Nephron (organoid): ENCODE measurements at regions not wholly inside any gene's neighbourhood (a gene's known extent, or its start where the extent isn't known, plus 50 kb on each side); places are given as distances from the start of the nearest gene placed in this dataset.
A peak's percentile ranks its signal among the peaks of the same experiment; 100 is the strongest.

Experiments used
- H3K27ac Mint-ChIP-seq, 3 experiments: 2 replicates each; pipeline ENCODE4 v1.8.0; 2020; ENCODE audit warnings: mixed read lengths in 3 of 3, mild to moderate bottlenecking in 2 of 3, moderate library complexity in 1 of 3
- H3K27me3 Mint-ChIP-seq: 2 replicates; pipeline ENCODE4 v1.8.0; 2021; ENCODE audit warnings: low read depth, mild to moderate bottlenecking, moderate library complexity, mixed read lengths
- H3K36me3 Mint-ChIP-seq: 2 replicates; pipeline ENCODE4 v1.8.0; 2020; ENCODE audit warnings: low read depth, mixed read lengths
- H3K4me1 Mint-ChIP-seq: 2 replicates; pipeline ENCODE4 v1.8.0; 2020; ENCODE audit warnings: mixed read lengths
- H3K4me3 Mint-ChIP-seq, 3 experiments: 2 replicates each; pipeline ENCODE4 v1.8.0; 2020; ENCODE audit warnings: mild to moderate bottlenecking in 3 of 3, mixed read lengths in 3 of 3, moderate library complexity in 2 of 3
- H3K9me3 Mint-ChIP-seq: 2 replicates; pipeline ENCODE4 v1.8.0; 2020; ENCODE audit warnings: mixed read lengths
- TF ChIP-seq, protein P1 (sequence below), 3 experiments: fragments of 200-600 bp; sonication (generic); IDR thresholded peaks; one replicate each; pipeline ENCODE4 v1.5.0; 2021; ENCODE audit warnings: antibody characterized with exemption in 3 of 3; ENCODE audit not compliant: unreplicated experiment in 3 of 3

- H3K4me1 Mint-ChIP-seq = no peaks in the 10 kb centered on the region
- peaks cover 10% of the 10 kb centered on the region for H3K9me3 Mint-ChIP-seq
- TF ChIP-seq, protein P1, sequence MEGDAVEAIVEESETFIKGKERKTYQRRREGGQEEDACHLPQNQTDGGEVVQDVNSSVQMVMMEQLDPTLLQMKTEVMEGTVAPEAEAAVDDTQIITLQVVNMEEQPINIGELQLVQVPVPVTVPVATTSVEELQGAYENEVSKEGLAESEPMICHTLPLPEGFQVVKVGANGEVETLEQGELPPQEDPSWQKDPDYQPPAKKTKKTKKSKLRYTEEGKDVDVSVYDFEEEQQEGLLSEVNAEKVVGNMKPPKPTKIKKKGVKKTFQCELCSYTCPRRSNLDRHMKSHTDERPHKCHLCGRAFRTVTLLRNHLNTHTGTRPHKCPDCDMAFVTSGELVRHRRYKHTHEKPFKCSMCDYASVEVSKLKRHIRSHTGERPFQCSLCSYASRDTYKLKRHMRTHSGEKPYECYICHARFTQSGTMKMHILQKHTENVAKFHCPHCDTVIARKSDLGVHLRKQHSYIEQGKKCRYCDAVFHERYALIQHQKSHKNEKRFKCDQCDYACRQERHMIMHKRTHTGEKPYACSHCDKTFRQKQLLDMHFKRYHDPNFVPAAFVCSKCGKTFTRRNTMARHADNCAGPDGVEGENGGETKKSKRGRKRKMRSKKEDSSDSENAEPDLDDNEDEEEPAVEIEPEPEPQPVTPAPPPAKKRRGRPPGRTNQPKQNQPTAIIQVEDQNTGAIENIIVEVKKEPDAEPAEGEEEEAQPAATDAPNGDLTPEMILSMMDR (IDR thresholded peaks at IDR 0.05; ENCODE audit: unreplicated experiment in 3 of 3) = no peak
- H3K4me3 Mint-ChIP-seq = no peak overlapping the region
- H3K27ac Mint-ChIP-seq = no peak overlapping the region
- no peaks in the 10 kb centered on the region for H3K27me3 Mint-ChIP-seq
- H3K36me3 Mint-ChIP-seq = no peaks in the 10 kb centered on the region
These were observed 357.4 kb downstream of the C12orf50 start for GRCh38 chr12:87671757-87672156.

GRCh38 chr12:87670448-87670847 lies 358.8 kb downstream of the C12orf50 start:
- no peak overlapping the region for H3K4me3 Mint-ChIP-seq
- H3K27ac Mint-ChIP-seq = no peak overlapping the region
- no peaks in the 10 kb centered on the region for H3K4me1 Mint-ChIP-seq
- peaks cover 10% of the 10 kb centered on the region for H3K9me3 Mint-ChIP-seq
- H3K27me3 Mint-ChIP-seq = no peaks in the 10 kb centered on the region
- H3K36me3 Mint-ChIP-seq = no peaks in the 10 kb centered on the region
- TF ChIP-seq, protein P1 (IDR thresholded peaks at IDR 0.05; ENCODE audit: unreplicated experiment in 3 of 3) = no peak

- H3K27ac Mint-ChIP-seq = peak overlapping the region in 2 of 3 experiments; percentile 31 to 63
- H3K36me3 Mint-ChIP-seq = no peaks in the 10 kb centered on the region
- no peaks in the 10 kb centered on the region for H3K27me3 Mint-ChIP-seq
- H3K4me1 Mint-ChIP-seq = peaks cover 3% of the 10 kb centered on the region
- H3K9me3 Mint-ChIP-seq = peaks cover 8% of the 10 kb centered on the region
- H3K4me3 Mint-ChIP-seq = no peak overlapping the region
- TF ChIP-seq, protein P1 (IDR thresholded peaks at IDR 0.05; ENCODE audit: unreplicated experiment in 3 of 3) = peak; percentile 22 to 43 (median 35)
These were observed 361.8 kb downstream of the C12orf50 start for GRCh38 chr12:87667378-87667777.

- no peaks in the 10 kb centered on the region for H3K36me3 Mint-ChIP-seq
- H3K27ac Mint-ChIP-seq = peak overlapping the region in 2 of 3 experiments; percentile 16 to 72
- peaks cover 32% of the 10 kb centered on the region for H3K4me1 Mint-ChIP-seq
- H3K27me3 Mint-ChIP-seq = peaks cover 5% of the 10 kb centered on the region
- H3K4me3 Mint-ChIP-seq = peak overlapping the region in 2 of 3 experiments; percentile 29 to 44
- no peaks in the 10 kb centered on the region for H3K9me3 Mint-ChIP-seq
- TF ChIP-seq, protein P1 (IDR thresholded peaks at IDR 0.05; ENCODE audit: unreplicated experiment in 3 of 3) = no peak
These were observed 367.3 kb downstream of the C12orf50 start for GRCh38 chr12:87661786-87662377.

DNA sequence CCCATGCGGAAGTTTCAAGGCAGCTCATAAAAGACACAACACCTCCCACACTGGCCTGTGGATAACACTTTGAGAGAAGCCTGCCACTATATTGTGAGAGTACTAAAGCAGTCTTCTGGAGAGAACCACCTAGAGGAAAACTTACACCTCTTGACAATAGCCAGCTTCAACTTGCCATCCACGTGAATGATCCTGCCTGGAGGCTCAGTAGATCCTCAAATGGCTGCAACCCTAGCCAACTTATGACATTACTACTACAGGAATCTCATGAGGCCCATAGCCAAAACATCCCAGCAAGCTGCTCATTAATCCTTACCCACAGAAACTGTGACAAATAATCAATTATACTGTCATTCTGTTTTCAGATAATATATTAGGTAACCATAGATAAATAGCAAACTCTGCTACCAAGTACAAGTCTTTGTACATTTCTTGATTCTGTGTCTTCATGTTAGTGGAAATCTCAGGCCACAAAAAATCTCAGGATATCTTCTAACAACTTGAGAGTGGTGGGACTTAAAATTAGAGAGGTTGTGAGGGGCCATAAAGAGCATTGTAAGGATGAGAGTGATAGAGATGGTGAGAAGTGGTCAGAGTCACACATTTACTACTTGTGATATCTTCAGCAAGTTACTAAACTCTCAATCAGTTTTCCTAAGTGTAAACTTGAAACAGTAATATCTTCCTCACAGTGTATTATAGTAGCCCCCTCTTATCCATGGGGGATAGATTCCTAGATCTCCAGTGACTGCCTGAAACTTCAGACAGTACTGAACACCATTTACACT lies 368.0 kb downstream of the C12orf50 start:
- Mint-ChIP-seq H3K36me3 (no peaks in the 10 kb centered on the region), H3K4me3 (no peak overlapping the region), H3K4me1 (peaks cover 32% of the 10 kb centered on the region), H3K27ac (peak overlapping the region in 2 of 3 experiments; percentile 16 to 72), H3K9me3 (peaks cover 3% of the 10 kb centered on the region), H3K27me3 (peaks cover 5% of the 10 kb centered on the region)
- TF ChIP-seq, protein P1 (IDR thresholded peaks at IDR 0.05; ENCODE audit: unreplicated experiment in 3 of 3) = no peak
